Gastroesophageal sphincter (tissue), 4 donors: ENCODE measurements at regions not wholly inside any gene's neighbourhood (a gene's known extent, or its start where the extent isn't known, plus 50 kb on each side); places are given as distances from the start of the nearest gene placed in this dataset.

ENCODE experiments used
- ATAC-seq: fragments of 150-250 bp; one replicate; pipeline ENCODE4 v1.9.1; 2016; ENCODE audit warnings: mild to moderate bottlenecking, moderate library complexity
- H3K27ac ChIP-seq, 4 donors: fragments of 200-600 bp; sonication (generic) in 3 of 4; 1 replicate in 3 of 4; 2 replicates in 1 of 4; pipeline ENCODE4 v1.5.1; 2016 to 2019
- H3K27me3 ChIP-seq: fragments of 200-600 bp; sonication (generic); one replicate; pipeline ENCODE4 v1.5.1; 2019
- H3K36me3 ChIP-seq, 2 donors: fragments of 200-600 bp; sonication (generic); one replicate each; pipeline ENCODE4 v1.5.1; 2019; ENCODE audit warnings: control low read depth in 1 of 2
- H3K4me1 ChIP-seq, 3 donors: fragments of 200-600 bp; sonication (generic); 1 replicate in 2 of 3; 2 replicates in 1 of 3; pipeline ENCODE4 v1.5.1; 2016 to 2019; ENCODE audit warnings: control low read depth in 2 of 3
- H3K4me3 ChIP-seq, 2 donors: fragments of 200-600 bp; sonication (generic); one replicate each; pipeline ENCODE4 v1.5.1; 2019; ENCODE audit warnings: mild to moderate bottlenecking in 1 of 2, moderate library complexity in 1 of 2
- H3K9me3 ChIP-seq, 3 donors: fragments of 200-600 bp; sonication (generic); one replicate each; pipeline ENCODE4 v1.5.1; 2017 to 2019; ENCODE audit warnings: control low read depth in 2 of 3
- EP300 ChIP-seq: sonication (generic); formaldehyde crosslinking; IDR thresholded peaks from one replicate; pipeline ENCODE4 v1.6.1; 2017; ENCODE audit warnings: antibody characterized with exemption, mild to moderate bottlenecking
- POLR2A ChIP-seq, 2 donors: fragments of 450-650 bp; IDR thresholded peaks; one replicate each; pipeline ENCODE4 v1.6.1; 2017; ENCODE audit warnings: antibody characterized with exemption in 2 of 2, mild to moderate bottlenecking in 2 of 2, moderate library complexity in 1 of 2
- POLR2AphosphoS5 ChIP-seq: sonication (generic); formaldehyde crosslinking; IDR thresholded peaks from one replicate; pipeline ENCODE4 v1.6.1; 2017; ENCODE audit warnings: antibody characterized with exemption
- WGBS, 2 donors: methylation state at CpG; one replicate each; pipeline ENCODE4 v1.1.5; 2018; ENCODE audit warnings: low coverage in 1 of 2; 5-methylcytosine and 5-hydroxymethylcytosine counted together
- TF ChIP-seq, protein P1 (sequence below), 4 experiments: fragments of 200-600 bp in 2 of 4; fragments of 450-650 bp in 2 of 4; sonication (generic) in 1 of 4; IDR thresholded peaks; one replicate each; pipeline ENCODE4 v1.5.1; 2017 to 2019; ENCODE audit warnings: antibody characterized with exemption in 4 of 4, mild to moderate bottlenecking in 2 of 4, moderate library complexity in 2 of 4

DNA sequence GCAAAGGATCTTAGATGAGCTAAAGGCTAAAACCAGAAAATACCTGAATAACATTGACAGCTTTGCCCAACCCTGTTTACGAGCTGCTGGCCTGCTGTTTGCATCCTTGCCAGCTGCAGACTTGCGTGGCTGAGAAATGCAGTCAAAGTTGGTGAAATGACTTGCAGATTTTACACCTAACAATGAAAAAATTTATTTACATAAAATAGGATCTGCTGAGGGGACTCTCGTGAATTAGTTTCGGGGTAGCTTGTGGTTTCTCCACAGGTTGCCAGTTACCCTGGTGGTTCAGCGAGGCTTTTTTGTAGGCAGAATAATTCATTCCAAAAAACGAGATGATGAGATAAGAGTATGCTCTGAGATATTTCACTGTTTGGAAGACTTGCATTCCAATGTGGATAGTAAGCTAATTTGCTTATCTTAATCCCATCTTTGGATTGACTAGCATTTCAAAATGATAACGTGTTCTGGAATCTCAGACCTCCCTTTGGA, 65.7 kb upstream of the FANCC start:
- no peak overlapping the region for H3K4me3 ChIP-seq
- no peaks in the 10 kb centered on the region for H3K4me1 ChIP-seq
- ATAC-seq: no peak
- no peaks in the 10 kb centered on the region for H3K36me3 ChIP-seq
- no peak overlapping the region for H3K27ac ChIP-seq
- H3K27me3 ChIP-seq: no peaks in the 10 kb centered on the region
- TF ChIP-seq EP300 (no peak), POLR2AphosphoS5 (no peak), POLR2A (IDR thresholded peaks at IDR 0.05) (no peak)
- TF ChIP-seq, protein P1, sequence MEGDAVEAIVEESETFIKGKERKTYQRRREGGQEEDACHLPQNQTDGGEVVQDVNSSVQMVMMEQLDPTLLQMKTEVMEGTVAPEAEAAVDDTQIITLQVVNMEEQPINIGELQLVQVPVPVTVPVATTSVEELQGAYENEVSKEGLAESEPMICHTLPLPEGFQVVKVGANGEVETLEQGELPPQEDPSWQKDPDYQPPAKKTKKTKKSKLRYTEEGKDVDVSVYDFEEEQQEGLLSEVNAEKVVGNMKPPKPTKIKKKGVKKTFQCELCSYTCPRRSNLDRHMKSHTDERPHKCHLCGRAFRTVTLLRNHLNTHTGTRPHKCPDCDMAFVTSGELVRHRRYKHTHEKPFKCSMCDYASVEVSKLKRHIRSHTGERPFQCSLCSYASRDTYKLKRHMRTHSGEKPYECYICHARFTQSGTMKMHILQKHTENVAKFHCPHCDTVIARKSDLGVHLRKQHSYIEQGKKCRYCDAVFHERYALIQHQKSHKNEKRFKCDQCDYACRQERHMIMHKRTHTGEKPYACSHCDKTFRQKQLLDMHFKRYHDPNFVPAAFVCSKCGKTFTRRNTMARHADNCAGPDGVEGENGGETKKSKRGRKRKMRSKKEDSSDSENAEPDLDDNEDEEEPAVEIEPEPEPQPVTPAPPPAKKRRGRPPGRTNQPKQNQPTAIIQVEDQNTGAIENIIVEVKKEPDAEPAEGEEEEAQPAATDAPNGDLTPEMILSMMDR (IDR thresholded peaks at IDR 0.05): no peak
- no peaks in the 10 kb centered on the region for H3K9me3 ChIP-seq
- 48 to 54% methylated on average over 5 to 7 of the region's 7 CpGs for WGBS, 2 donors

DNA sequence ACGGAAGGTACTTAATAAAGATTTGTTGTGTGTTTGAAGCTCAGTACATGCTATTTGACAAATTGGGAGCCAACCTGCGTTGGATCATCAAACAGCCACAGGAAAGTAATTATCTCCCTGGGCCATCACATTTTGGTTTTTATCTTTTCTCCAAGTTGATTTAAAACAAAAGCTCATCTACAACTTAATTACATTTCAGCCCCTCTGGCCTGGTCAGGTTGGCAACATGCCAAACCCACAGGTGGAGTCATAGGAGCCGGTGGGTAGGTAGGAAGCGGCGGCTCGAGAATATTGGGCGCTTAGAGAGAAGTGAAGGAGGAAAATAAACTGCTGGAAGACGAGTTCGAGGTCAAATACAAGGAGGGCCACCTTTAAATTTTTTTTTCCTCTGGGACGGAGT, 64.9 kb upstream of the FANCC start:
- Histone ChIP-seq H3K9me3 (no peaks in the 10 kb centered on the region), H3K27me3 (no peaks in the 10 kb centered on the region), H3K4me3 (no peak overlapping the region), H3K4me1 (no peaks in the 10 kb centered on the region), H3K27ac (no peak overlapping the region), H3K36me3 (no peaks in the 10 kb centered on the region)
- WGBS, 2 donors: 83 to 94% methylated on average over 3 to 10 of the region's 10 CpGs
- TF ChIP-seq EP300 (no peak), POLR2AphosphoS5 (no peak), POLR2A (IDR thresholded peaks at IDR 0.05) (no peak)
- TF ChIP-seq, protein P1 (IDR thresholded peaks at IDR 0.05): no peak
- no peak for ATAC-seq

DNA sequence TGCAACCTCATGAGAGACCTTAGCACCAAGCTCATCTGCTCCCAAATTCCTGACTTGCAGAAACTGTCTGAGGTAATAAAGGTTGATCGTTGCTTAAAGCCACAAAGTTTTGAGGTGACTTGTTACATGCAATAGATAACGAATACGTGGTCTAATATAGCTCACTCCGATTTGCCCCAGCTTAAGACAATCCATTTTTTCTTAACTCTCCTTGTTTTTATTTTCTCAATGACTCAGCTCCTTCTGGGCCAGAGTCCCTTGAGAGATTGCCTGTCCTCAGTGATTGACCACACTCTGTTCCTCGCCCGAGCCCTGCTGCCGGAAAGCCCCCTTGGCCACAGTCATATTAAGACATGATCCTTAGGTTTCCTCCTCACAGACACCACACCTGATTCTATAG, 63.7 kb upstream of the FANCC start:
- WGBS, 2 donors: 77 to 82% methylated on average over 7 of the region's 7 CpGs
- TF ChIP-seq POLR2AphosphoS5 (no peak), EP300 (no peak), POLR2A (IDR thresholded peaks at IDR 0.05) (no peak)
- TF ChIP-seq, protein P1 (IDR thresholded peaks at IDR 0.05): no peak
- H3K9me3 ChIP-seq: no peaks in the 10 kb centered on the region
- no peaks in the 10 kb centered on the region for H3K4me1 ChIP-seq
- no peak overlapping the region for H3K27ac ChIP-seq
- ATAC-seq: no peak
- H3K36me3 ChIP-seq: no peaks in the 10 kb centered on the region
- H3K4me3 ChIP-seq: no peak overlapping the region
- no peaks in the 10 kb centered on the region for H3K27me3 ChIP-seq

DNA sequence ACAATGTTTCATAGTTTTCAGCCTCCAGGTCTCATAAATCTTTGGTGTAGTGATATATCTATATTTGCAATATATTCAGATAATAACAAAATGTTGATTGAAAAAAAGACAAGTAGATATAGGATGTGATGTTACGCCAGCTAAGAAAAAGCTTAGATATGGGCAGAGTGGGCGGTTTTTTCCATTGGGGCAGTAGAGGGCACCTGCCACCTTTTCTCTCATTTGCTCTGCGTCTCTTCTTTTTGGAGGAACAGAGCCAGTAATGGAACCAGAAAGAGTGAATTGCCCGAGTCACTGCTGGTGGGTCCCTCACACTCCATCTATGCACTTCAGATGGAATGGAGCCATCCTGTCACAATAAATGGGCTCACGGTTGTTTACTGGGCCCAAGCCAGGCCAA, 62.1 kb upstream of the FANCC start:
- H3K4me1 ChIP-seq: no peaks in the 10 kb centered on the region
- TF ChIP-seq, protein P1 (IDR thresholded peaks at IDR 0.05): no peak
- TF ChIP-seq EP300 (no peak), POLR2A (IDR thresholded peaks at IDR 0.05) (no peak), POLR2AphosphoS5 (no peak)
- 84 to 92% methylated on average over 5 of the region's 5 CpGs for WGBS, 2 donors
- no peaks in the 10 kb centered on the region for H3K36me3 ChIP-seq
- no peaks in the 10 kb centered on the region for H3K27me3 ChIP-seq
- no peak for ATAC-seq
- no peak overlapping the region for H3K4me3 ChIP-seq
- no peaks in the 10 kb centered on the region for H3K9me3 ChIP-seq
- no peak overlapping the region for H3K27ac ChIP-seq

DNA sequence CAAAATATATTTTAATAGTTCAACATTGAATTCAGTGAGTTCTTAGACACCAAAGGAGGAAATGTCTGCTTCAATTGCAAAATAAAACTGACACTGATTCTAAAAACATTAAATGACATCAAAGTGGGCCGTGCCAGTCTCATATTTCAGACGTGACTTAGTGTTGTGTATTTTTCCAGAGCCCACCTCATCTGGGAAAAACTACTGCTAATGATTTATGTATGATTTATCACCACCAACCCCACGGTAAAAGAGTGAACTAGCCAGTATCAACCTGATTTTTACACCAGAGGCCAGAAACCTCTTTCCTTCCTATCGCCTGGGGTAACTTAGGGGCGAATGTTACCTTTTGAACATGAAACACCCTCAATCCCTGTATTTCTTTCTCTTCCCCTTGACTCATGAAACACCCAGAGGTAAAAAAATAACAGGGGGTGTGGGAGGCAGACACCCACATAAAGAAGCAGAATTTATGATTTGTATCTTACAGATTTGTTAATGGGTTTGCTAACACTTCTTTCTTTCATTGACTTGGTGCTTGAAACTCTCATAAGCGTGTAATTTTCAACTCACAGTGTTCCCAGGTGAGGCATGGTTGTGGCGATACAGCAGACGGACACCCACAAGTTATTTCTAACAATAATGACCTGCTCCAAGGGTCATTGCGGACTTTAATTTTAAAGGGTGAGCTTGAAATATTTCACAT, 56.4 kb upstream of the FANCC start:
- no peak overlapping the region for H3K27ac ChIP-seq
- peaks cover 0 to 13% (median 0%) of the 10 kb centered on the region in 3 donors for H3K4me1 ChIP-seq
- TF ChIP-seq EP300: no peak
- TF ChIP-seq, protein P1 (IDR thresholded peaks at IDR 0.05): no peak
- no peak for TF ChIP-seq POLR2AphosphoS5
- no peak for TF ChIP-seq POLR2A (IDR thresholded peaks at IDR 0.05)
- H3K27me3 ChIP-seq: no peaks in the 10 kb centered on the region
- ATAC-seq: no peak
- no peak overlapping the region for H3K4me3 ChIP-seq
- WGBS, 2 donors: 83 to 87% methylated on average over 9 of the region's 9 CpGs
- H3K36me3 ChIP-seq: no peaks in the 10 kb centered on the region
- no peaks in the 10 kb centered on the region for H3K9me3 ChIP-seq
